Keratinocyte (primary cell): ENCODE measurements at regions not wholly inside any gene's neighbourhood (a gene's known extent, or its start where the extent isn't known, plus 50 kb on each side); places are given as distances from the start of the nearest gene placed in this dataset.

ENCODE experiments used
- EZH2 ChIP-seq: IDR thresholded peaks from one replicate; pipeline ENCODE4 v1.6.1; 2012; ENCODE audit warnings: inconsistent platforms, mild to moderate bottlenecking, low read length, moderate library complexity
- TF ChIP-seq, protein P1 (sequence below), 3 experiments: IDR thresholded peaks in 1 of 3; conservative IDR thresholded peaks in 1 of 3; optimal IDR thresholded peaks in 1 of 3; 2 replicates in 2 of 3; 3 replicates in 1 of 3; pipeline versions ENCODE3 to v1.5.1; 2011; ENCODE audit warnings: low read length in 3 of 3, mild to moderate bottlenecking in 3 of 3, moderate library complexity in 2 of 3, control low read depth in 1 of 3, inconsistent platforms in 1 of 3; ENCODE audit not compliant: insufficient read depth in 2 of 3; ENCODE audit errors: extremely low read depth in 1 of 3

GRCh38 chr5:61625681-61626621, 293.9 kb downstream of the ZSWIM6 start:
- TF ChIP-seq, protein P1, sequence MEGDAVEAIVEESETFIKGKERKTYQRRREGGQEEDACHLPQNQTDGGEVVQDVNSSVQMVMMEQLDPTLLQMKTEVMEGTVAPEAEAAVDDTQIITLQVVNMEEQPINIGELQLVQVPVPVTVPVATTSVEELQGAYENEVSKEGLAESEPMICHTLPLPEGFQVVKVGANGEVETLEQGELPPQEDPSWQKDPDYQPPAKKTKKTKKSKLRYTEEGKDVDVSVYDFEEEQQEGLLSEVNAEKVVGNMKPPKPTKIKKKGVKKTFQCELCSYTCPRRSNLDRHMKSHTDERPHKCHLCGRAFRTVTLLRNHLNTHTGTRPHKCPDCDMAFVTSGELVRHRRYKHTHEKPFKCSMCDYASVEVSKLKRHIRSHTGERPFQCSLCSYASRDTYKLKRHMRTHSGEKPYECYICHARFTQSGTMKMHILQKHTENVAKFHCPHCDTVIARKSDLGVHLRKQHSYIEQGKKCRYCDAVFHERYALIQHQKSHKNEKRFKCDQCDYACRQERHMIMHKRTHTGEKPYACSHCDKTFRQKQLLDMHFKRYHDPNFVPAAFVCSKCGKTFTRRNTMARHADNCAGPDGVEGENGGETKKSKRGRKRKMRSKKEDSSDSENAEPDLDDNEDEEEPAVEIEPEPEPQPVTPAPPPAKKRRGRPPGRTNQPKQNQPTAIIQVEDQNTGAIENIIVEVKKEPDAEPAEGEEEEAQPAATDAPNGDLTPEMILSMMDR (optimal IDR thresholded peaks at IDR 0.05 in 1 of 3, IDR thresholded peaks at IDR 0.05 in 1 of 3, conservative IDR thresholded peaks at IDR 0.05 in 1 of 3; ENCODE audit: extremely low read depth in 1 of 3, insufficient read depth in 2 of 3, low read length in 3 of 3) = no peak
- TF ChIP-seq EZH2 = peak; percentile 1
